ENCODE measurements at regions not wholly inside any gene's neighbourhood (a gene's known extent, or its start where the extent isn't known, plus 50 kb on each side); places are given as distances from the start of the nearest gene placed in this dataset.
"Not testable (repeated sequence)": the region's sequence is repeated elsewhere in the genome, so short reads cannot be mapped to it uniquely, and the experiment has no call there.

DNA sequence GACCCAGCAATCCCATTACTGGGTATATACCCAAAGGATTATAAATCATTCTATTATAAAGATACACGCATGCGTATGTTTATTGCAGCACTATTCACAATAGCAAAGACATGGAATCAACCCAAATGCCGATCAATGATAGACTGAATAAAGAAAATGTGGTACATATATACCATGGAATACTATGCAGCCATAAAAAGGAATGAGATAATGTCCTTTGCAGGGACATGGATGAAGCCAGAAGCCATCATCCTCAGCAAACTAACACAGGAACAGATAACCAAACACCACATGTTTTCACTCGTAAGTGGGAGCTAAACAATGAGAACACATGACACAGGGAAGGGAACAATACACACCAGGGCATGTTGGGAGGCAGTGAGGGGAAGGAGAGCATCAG lies 245.7 kb downstream of the DEPDC1B start:
- CTCF ChIA-PET: interaction anchor here (1.2 kb wide), 1 partner anchor 11 kb away, joined by 5 read pairs; no protein-coding TSS in a partner anchor
- H3K36me3 Mint-ChIP-seq (ENCODE audit: low read depth); intact Hi-C loops (cut with DNase I, micrococcal nuclease); H3K9me3 Mint-ChIP-seq (ENCODE audit: low read depth); H3K4me3 Mint-ChIP-seq; POLR2A ChIA-PET; DNase-seq; H3K27me3 Mint-ChIP-seq; H3K4me1 Mint-ChIP-seq; ATAC-seq; H3K27ac Mint-ChIP-seq: not testable (repeated sequence)

DNA sequence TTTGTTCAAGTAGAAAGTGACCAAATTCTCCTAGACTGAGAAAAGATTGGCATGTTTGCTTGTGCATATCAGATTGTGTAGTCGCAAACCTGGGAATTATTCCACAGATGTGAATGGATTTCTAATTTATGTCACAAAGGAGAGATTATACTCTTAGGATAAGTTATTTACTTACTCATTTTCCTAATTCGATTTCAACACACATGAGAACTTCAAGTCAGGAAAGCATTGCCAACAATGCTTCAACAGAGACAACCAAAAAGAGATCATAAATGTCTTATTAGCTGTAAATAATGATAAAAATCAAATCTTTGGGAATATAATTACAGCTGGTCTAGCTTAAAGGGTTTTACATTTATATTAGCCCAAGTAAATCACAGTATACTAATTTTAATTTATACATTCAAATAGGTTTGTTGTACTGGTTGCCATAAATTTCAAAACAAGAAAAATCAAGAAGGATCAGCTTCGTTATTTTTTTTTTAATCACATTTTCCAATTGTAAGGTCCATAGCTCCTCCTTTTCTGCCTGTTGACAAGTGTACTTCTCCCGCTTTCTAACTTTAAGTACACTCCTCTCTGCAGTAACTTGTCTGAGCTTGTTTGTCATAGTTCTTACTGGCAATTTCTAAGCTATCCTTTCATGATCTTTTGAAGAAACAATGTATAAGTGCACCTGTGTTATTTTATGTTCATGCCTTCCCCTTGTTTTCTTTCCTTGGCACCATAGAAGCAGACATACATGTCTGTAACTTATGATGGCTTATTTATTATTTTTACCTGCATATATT lies 246.6 kb downstream of the DEPDC1B start:
- POLR2A ChIA-PET: no interaction called here
- Mint-ChIP-seq H3K4me1 (no peaks in the 10 kb centered on the region), H3K4me3 (no peak overlapping the region), H3K27me3 (no peaks in the 10 kb centered on the region), H3K27ac (no peak overlapping the region), H3K9me3 (ENCODE audit: low read depth) (no peaks in the 10 kb centered on the region), H3K36me3 (ENCODE audit: low read depth) (no peaks in the 10 kb centered on the region)
- intact Hi-C loops (cut with DNase I, micrococcal nuclease): no loop called here
- no peak for DNase-seq
- CTCF ChIA-PET: interaction anchor here (1.2 kb wide), 1 partner anchor 12 kb away, joined by 5 read pairs; no protein-coding TSS in a partner anchor
- ATAC-seq: no peak

DNA sequence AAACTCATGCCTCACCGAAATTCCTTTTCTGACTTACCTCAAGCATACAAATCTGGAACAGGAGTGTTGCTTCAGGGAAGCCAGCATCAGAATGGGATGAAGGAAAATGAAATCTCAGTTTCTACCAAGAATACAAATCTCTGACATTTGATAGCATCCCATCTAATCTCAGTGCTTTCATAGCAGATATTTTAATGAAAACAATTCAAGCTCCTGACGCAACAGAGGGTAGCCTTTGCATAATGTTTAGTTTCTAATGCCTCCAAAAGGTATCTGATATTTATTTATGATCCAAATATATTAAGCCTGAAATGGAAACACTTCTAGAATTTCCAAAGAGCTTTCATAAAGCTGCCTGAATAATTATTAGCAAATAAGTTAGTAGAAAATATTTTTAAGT lies 251.4 kb downstream of the DEPDC1B start:
- no peak overlapping the region for H3K27ac Mint-ChIP-seq
- H3K4me3 Mint-ChIP-seq: no peak overlapping the region
- intact Hi-C loops (cut with DNase I, micrococcal nuclease): no loop called here
- no peak for ATAC-seq
- H3K27me3 Mint-ChIP-seq: no peaks in the 10 kb centered on the region
- DNase-seq: no peak
- H3K9me3 Mint-ChIP-seq (ENCODE audit: low read depth): no peaks in the 10 kb centered on the region
- ChIA-PET POLR2A (no interaction called here), CTCF (no interaction called here)
- no peaks in the 10 kb centered on the region for H3K36me3 Mint-ChIP-seq (ENCODE audit: low read depth)
- H3K4me1 Mint-ChIP-seq: no peaks in the 10 kb centered on the region

DNA sequence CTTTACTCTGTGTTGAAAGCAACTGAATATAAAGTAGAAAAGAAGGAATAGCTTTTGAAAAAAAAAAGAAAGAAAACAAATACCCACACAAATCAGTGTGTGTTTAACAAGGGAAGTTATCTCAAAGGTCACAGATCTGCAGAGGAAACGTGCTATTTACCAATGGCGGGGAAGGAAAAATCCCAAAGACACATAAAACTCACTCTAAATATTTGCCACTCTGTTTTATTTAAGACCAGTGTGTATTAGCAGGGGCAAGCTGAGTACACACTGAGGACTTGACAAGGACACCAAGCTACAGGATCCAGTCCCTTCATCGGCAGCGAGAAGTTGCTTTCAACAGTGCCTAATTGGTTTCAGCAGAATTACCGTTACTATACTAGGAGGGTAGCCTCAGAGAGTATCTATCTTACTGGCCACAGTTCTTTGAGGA lies 252.5 kb downstream of the DEPDC1B start:
- Mint-ChIP-seq H3K27ac (no peak overlapping the region), H3K9me3 (ENCODE audit: low read depth) (no peaks in the 10 kb centered on the region), H3K4me1 (no peaks in the 10 kb centered on the region), H3K27me3 (no peaks in the 10 kb centered on the region), H3K36me3 (ENCODE audit: low read depth) (no peaks in the 10 kb centered on the region), H3K4me3 (no peak overlapping the region)
- ChIA-PET POLR2A (no interaction called here), CTCF (interaction anchor here (0.6 kb wide), 1 partner anchor 156 kb away, joined by 4 read pairs; no protein-coding TSS in a partner anchor)
- ATAC-seq: no peak
- no peak for DNase-seq
- intact Hi-C loops (cut with DNase I, micrococcal nuclease): no loop called here

DNA sequence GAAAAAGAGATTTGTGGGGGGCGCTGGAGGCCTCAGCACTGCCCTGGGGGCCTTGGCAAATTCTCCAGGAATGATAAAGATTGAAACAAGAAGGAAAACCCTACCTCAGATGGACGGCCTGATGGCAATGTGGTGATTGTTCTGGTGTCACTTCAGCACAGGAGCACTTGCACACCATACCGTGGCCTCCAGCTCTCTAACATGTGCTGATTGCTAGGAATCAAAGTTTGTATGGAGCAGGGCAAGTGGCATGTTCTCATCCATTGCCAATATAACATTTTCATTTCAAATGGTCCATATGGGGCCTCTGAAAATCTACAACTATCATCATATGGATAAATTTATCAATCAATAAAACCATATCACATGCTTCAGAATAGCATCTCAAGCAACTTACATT lies 253.0 kb downstream of the DEPDC1B start:
- peaks cover 2% of the 10 kb centered on the region for H3K27me3 Mint-ChIP-seq
- ChIA-PET CTCF (interaction anchor here (0.6 kb wide), 1 partner anchor 157 kb away, joined by 4 read pairs; no protein-coding TSS in a partner anchor), POLR2A (no interaction called here)
- H3K9me3 Mint-ChIP-seq (ENCODE audit: low read depth): no peaks in the 10 kb centered on the region
- no peak for DNase-seq
- intact Hi-C loops (cut with DNase I, micrococcal nuclease): no loop called here
- no peak for ATAC-seq
- no peaks in the 10 kb centered on the region for H3K36me3 Mint-ChIP-seq (ENCODE audit: low read depth)
- no peak overlapping the region for H3K27ac Mint-ChIP-seq
- no peak overlapping the region for H3K4me3 Mint-ChIP-seq
- no peaks in the 10 kb centered on the region for H3K4me1 Mint-ChIP-seq

DNA sequence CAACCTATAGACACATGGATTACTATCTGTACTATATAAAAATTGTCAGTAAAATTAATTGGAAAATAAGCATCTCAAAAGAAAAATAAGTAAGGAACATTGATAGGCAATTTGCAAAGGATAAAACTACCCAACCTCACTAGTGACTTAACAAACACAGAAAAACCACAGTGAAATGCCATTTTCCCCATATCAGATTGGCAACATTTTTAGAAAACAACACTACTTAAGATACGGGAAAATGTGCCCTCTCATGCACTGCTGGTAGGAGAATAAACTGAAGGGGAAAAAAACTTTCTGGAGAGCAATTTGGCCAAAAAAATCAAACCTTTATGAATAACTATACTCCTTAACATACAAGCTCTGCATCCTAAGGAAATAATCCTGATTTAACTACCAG lies 254.0 kb downstream of the DEPDC1B start:
- ATAC-seq (no peak), DNase-seq (no peak)
- H3K4me1 Mint-ChIP-seq: no peaks in the 10 kb centered on the region
- no peak overlapping the region for H3K4me3 Mint-ChIP-seq
- H3K27ac Mint-ChIP-seq: no peak overlapping the region
- ChIA-PET POLR2A (no interaction called here), CTCF (no interaction called here)
- H3K9me3 Mint-ChIP-seq (ENCODE audit: low read depth): peaks cover 2% of the 10 kb centered on the region
- intact Hi-C loops (cut with DNase I, micrococcal nuclease): no loop called here
- no peaks in the 10 kb centered on the region for H3K36me3 Mint-ChIP-seq (ENCODE audit: low read depth)
- peaks cover 2% of the 10 kb centered on the region for H3K27me3 Mint-ChIP-seq

DNA sequence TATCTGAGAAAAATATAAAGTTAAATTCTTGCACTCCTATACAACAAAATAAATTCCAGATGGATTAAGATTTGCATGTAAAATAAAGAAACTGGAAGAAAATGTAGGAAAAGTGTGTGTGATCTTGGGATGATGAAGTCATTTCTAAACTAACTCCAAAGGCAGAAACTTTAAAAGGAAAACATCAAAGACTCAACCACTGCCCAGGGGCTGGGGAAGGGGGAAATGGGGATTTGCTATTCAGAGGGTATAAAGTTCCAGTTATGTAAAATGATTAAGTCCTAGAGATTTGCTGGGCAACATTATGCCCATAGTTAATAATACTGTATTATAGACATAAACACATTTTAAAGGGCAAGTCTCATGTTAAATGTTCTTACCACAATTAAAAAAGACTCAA lies 254.5 kb downstream of the DEPDC1B start:
- Mint-ChIP-seq H3K27ac (no peak overlapping the region), H3K27me3 (peaks cover 2% of the 10 kb centered on the region), H3K36me3 (ENCODE audit: low read depth) (no peaks in the 10 kb centered on the region), H3K9me3 (ENCODE audit: low read depth) (peaks cover 2% of the 10 kb centered on the region), H3K4me1 (no peaks in the 10 kb centered on the region), H3K4me3 (no peak overlapping the region)
- no peak for ATAC-seq
- POLR2A ChIA-PET: no interaction called here
- no peak for DNase-seq
- intact Hi-C loops (cut with DNase I, micrococcal nuclease): no loop called here
- CTCF ChIA-PET: no interaction called here

DNA sequence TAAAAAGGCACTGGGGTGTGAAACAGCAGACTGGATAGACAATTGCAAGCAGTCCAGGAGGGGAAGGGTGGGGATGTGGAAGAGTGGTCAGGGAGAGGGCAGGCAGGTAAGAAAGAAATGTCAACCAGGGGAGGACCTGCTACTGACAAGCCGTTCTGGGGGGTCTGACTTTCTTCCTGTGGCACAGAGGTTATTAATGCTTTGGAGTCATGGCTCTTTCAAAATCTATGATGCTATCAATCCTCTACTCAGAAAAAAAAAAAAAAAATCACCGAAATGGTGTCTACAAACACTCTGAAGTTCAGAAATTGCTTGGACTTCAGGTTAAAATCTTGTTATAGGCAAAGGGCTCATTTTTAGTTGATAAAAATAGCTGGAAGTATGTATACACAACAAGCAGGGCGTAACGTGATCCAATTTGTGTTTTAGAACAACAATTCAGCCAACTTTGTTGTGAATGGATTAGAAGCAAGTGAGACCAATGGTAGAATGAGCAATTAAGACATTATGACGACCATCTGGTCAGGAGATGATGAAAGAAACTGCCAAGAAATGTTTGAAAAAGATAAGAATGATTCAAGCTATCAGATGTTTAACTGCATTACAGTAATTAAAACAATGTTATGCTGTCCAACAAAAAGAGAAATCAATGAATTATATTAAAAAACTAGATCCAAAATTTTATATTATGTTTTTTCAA lies 255.2 kb downstream of the DEPDC1B start:
- Mint-ChIP-seq H3K27ac (no peak overlapping the region), H3K27me3 (peaks cover 2% of the 10 kb centered on the region), H3K4me3 (no peak overlapping the region), H3K36me3 (ENCODE audit: low read depth) (no peaks in the 10 kb centered on the region), H3K4me1 (no peaks in the 10 kb centered on the region), H3K9me3 (ENCODE audit: low read depth) (peaks cover 2% of the 10 kb centered on the region)
- ATAC-seq (no peak), DNase-seq (no peak)
- ChIA-PET POLR2A (no interaction called here), CTCF (interaction anchor here (1.1 kb wide), 1 partner anchor 158 kb away, joined by 4 read pairs; no protein-coding TSS in a partner anchor)
- intact Hi-C loops (cut with DNase I, micrococcal nuclease): no loop called here

DNA sequence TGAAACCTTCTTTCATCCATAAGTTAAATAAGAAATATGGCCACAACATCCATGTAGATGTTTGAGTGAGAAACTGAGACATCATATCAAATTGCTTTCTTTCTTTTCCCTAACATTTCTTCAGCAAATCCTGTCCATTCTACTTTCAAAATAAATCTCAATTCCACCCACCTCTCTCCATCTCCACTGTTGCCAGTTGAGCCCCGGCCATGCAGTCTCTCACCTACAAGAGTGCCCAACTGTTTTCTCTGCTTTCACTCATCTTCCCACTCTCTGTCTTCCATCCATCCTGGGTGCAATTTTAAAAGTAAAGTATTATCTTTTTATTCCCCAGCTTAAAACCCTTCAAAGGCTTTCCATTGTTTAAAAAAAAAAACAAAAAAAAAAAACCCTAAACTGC lies 260.4 kb downstream of the DEPDC1B start:
- DNase-seq: no peak

DNA sequence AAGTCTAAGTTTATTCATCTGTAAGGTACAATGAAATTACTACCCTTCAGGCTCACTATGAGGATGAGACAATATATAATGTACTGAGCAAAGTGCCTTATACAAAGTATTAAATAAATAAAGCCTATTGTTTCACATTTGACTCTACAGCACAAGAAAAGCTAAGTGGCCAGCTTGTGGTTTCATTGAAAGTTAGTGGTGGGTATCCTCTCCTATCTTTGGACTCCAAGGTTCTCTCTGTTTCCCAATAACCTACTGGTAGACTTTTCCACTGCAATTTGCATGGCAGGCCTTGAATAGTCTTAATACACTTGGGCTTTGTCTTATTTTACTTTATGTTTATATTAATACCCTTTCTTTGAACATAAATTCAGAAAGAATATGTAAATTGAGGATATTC lies 262.7 kb downstream of the DEPDC1B start:
- CTCF ChIA-PET: interaction anchor here (0.6 to 1.3 kb wide), 2 partner anchors 27 to 35 kb away, joined by 3 read pairs; no protein-coding TSS in a partner anchor
- H3K9me3 Mint-ChIP-seq (ENCODE audit: low read depth): peaks cover 2% of the 10 kb centered on the region
- no peaks in the 10 kb centered on the region for H3K4me1 Mint-ChIP-seq
- POLR2A ChIA-PET: no interaction called here
- intact Hi-C loops (cut with DNase I, micrococcal nuclease): no loop called here
- DNase-seq (no peak), ATAC-seq (no peak)
- H3K27me3 Mint-ChIP-seq: peaks cover 2% of the 10 kb centered on the region
- no peak overlapping the region for H3K27ac Mint-ChIP-seq
- no peak overlapping the region for H3K4me3 Mint-ChIP-seq
- no peaks in the 10 kb centered on the region for H3K36me3 Mint-ChIP-seq (ENCODE audit: low read depth)

More for the DNA sequence above, 260.4 kb downstream of the DEPDC1B start:
- H3K9me3 Mint-ChIP-seq (ENCODE audit: low read depth): peaks cover 2% of the 10 kb centered on the region
- no peak for ATAC-seq
- no peak overlapping the region for H3K4me3 Mint-ChIP-seq
- H3K36me3 Mint-ChIP-seq (ENCODE audit: low read depth): no peaks in the 10 kb centered on the region
- intact Hi-C loops (cut with DNase I, micrococcal nuclease): no loop called here
- peaks cover 2% of the 10 kb centered on the region for H3K27me3 Mint-ChIP-seq
- H3K4me1 Mint-ChIP-seq: no peaks in the 10 kb centered on the region
- no peak overlapping the region for H3K27ac Mint-ChIP-seq
- ChIA-PET CTCF (no interaction called here), POLR2A (no interaction called here)

DNA sequence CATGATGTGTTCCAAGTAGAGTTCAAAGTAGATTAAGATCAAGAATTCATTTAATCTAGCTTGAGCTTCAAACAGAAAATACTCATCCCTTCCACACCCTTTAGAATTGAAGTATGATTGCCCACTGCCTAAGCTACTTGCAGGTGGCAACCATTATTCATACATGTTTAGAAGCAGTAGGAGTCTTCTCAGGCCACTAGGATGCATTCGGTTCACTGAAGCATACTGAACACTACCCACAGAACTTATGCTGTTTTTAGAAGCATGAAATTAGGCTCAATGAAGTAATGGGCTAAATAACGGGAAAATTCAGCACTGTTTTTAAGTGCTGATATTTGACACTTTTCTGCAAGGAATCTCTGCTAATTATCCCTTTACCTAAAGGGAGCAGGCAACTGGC lies 263.4 kb downstream of the DEPDC1B start:
- Mint-ChIP-seq H3K36me3 (ENCODE audit: low read depth) (no peaks in the 10 kb centered on the region), H3K27ac (no peak overlapping the region), H3K4me3 (no peak overlapping the region), H3K4me1 (no peaks in the 10 kb centered on the region), H3K27me3 (no peaks in the 10 kb centered on the region), H3K9me3 (ENCODE audit: low read depth) (no peaks in the 10 kb centered on the region)
- DNase-seq: no peak
- ATAC-seq: no peak
- CTCF ChIA-PET: interaction anchor here (1.3 kb wide), 1 partner anchor 26 kb away, joined by 3 read pairs; no protein-coding TSS in a partner anchor
- intact Hi-C loops (cut with DNase I, micrococcal nuclease): no loop called here
- POLR2A ChIA-PET: no interaction called here

DNA sequence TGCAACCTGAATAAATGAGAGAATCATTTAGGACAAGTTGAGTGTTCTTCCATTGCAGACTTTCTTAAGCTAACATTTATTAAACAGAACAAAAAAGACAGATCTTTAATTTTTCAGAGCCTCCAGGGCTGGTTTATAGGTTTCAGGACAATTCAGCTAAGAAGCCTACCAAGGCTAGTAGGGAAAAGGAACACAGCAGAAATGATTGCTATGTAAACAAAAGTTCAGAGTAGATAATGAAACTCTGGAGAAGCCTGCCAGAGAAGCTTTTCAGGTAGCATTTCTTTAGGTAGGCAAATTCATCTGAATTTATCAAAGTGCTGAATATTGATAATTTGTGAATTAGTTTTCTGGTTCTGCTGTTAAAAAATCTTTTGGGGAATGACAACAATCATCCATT lies 264.2 kb downstream of the DEPDC1B start:
- intact Hi-C loops (cut with DNase I, micrococcal nuclease): no loop called here
- no peaks in the 10 kb centered on the region for H3K27me3 Mint-ChIP-seq
- no peaks in the 10 kb centered on the region for H3K9me3 Mint-ChIP-seq (ENCODE audit: low read depth)
- DNase-seq: no peak
- no peak overlapping the region for H3K4me3 Mint-ChIP-seq
- no peak for ATAC-seq
- ChIA-PET POLR2A (no interaction called here), CTCF (interaction anchor here (1.3 kb wide), 1 partner anchor 25 kb away, joined by 3 read pairs; no protein-coding TSS in a partner anchor)
- no peak overlapping the region for H3K27ac Mint-ChIP-seq
- H3K4me1 Mint-ChIP-seq: no peaks in the 10 kb centered on the region
- no peaks in the 10 kb centered on the region for H3K36me3 Mint-ChIP-seq (ENCODE audit: low read depth)

Data from activated CD4-positive, alpha-beta T cell treated with anti-CD3 and anti-CD28 coated beads for 36 hours (primary cell).